Memory B cell (primary cell): ENCODE measurements at regions not wholly inside any gene's neighbourhood (a gene's known extent, or its start where the extent isn't known, plus 50 kb on each side); places are given as distances from the start of the nearest gene placed in this dataset.

ENCODE experiments used
- ATAC-seq: fragments of 150-1000 bp; cut with Tn5 transposase; 2 replicates; pipeline ENCODE4 v1.10.0; 2021; ENCODE audit warnings: low read depth, mild to moderate bottlenecking, moderate library complexity
- DNase-seq, 2 donors: peaks; one replicate each; pipeline ENCODE4 v3.0.0; 2022; ENCODE audit warnings: low spot score in 2 of 2
- H3K27ac Mint-ChIP-seq: one replicate; pipeline ENCODE4 v1.8.0; 2022; ENCODE audit warnings: mild to moderate bottlenecking, moderate library complexity, mixed read lengths
- H3K27me3 Mint-ChIP-seq: one replicate; pipeline ENCODE4 v1.8.0; 2022; ENCODE audit warnings: mixed read lengths
- H3K36me3 Mint-ChIP-seq: one replicate; pipeline ENCODE4 v1.8.0; 2022; ENCODE audit warnings: mild to moderate bottlenecking, mixed read lengths
- H3K4me1 Mint-ChIP-seq: one replicate; pipeline ENCODE4 v1.8.0; 2022; ENCODE audit warnings: mixed read lengths
- H3K4me3 Mint-ChIP-seq: one replicate; pipeline ENCODE4 v1.8.0; 2022; ENCODE audit warnings: mild to moderate bottlenecking, moderate library complexity, mixed read lengths
- H3K9me3 Mint-ChIP-seq: one replicate; pipeline ENCODE4 v1.8.0; 2022; ENCODE audit warnings: mixed read lengths

- ATAC-seq: no peak
- Mint-ChIP-seq H3K4me1 (no peaks in the 10 kb centered on the region), H3K27ac (no peak overlapping the region), H3K36me3 (no peaks in the 10 kb centered on the region), H3K27me3 (no peaks in the 10 kb centered on the region), H3K4me3 (no peak overlapping the region), H3K9me3 (peaks cover 2% of the 10 kb centered on the region)
- DNase-seq: no peak
Measured at GRCh38 chr12:84727961-84728360, 184.6 kb downstream of the SLC6A15 start.

GRCh38 chr12:84726780-84727179, 185.8 kb downstream of the SLC6A15 start:
- no peaks in the 10 kb centered on the region for H3K27me3 Mint-ChIP-seq
- H3K4me3 Mint-ChIP-seq: no peak overlapping the region
- ATAC-seq (no peak), DNase-seq (no peak)
- no peak overlapping the region for H3K27ac Mint-ChIP-seq
- H3K36me3 Mint-ChIP-seq: no peaks in the 10 kb centered on the region
- H3K4me1 Mint-ChIP-seq: no peaks in the 10 kb centered on the region
- H3K9me3 Mint-ChIP-seq: peaks cover 4% of the 10 kb centered on the region

- no peaks in the 10 kb centered on the region for H3K27me3 Mint-ChIP-seq
- DNase-seq (no peak), ATAC-seq (no peak)
- no peaks in the 10 kb centered on the region for H3K36me3 Mint-ChIP-seq
- H3K27ac Mint-ChIP-seq: no peak overlapping the region
- H3K4me3 Mint-ChIP-seq: no peak overlapping the region
- no peaks in the 10 kb centered on the region for H3K4me1 Mint-ChIP-seq
- H3K9me3 Mint-ChIP-seq: peaks cover 4% of the 10 kb centered on the region
Measured at GRCh38 chr12:84723988-84724387, 188.6 kb downstream of the SLC6A15 start.

- no peak overlapping the region for H3K4me3 Mint-ChIP-seq
- ATAC-seq: no peak
- H3K36me3 Mint-ChIP-seq: no peaks in the 10 kb centered on the region
- peaks cover 2% of the 10 kb centered on the region for H3K9me3 Mint-ChIP-seq
- no peak for DNase-seq
- no peak overlapping the region for H3K27ac Mint-ChIP-seq
- H3K27me3 Mint-ChIP-seq: no peaks in the 10 kb centered on the region
- no peaks in the 10 kb centered on the region for H3K4me1 Mint-ChIP-seq
Measured at GRCh38 chr12:84719997-84720396, 192.6 kb downstream of the SLC6A15 start.

- Mint-ChIP-seq H3K4me3 (no peak overlapping the region), H3K4me1 (no peaks in the 10 kb centered on the region), H3K27ac (no peak overlapping the region), H3K9me3 (peaks cover 2% of the 10 kb centered on the region), H3K36me3 (no peaks in the 10 kb centered on the region), H3K27me3 (no peaks in the 10 kb centered on the region)
- ATAC-seq (no peak), DNase-seq (no peak)
Measured at GRCh38 chr12:84718906-84719305, 193.7 kb downstream of the SLC6A15 start.

- Mint-ChIP-seq H3K4me3 (no peak overlapping the region), H3K27ac (no peak overlapping the region), H3K9me3 (no peaks in the 10 kb centered on the region), H3K4me1 (no peaks in the 10 kb centered on the region), H3K36me3 (no peaks in the 10 kb centered on the region), H3K27me3 (no peaks in the 10 kb centered on the region)
- ATAC-seq (no peak), DNase-seq (no peak)
Measured at GRCh38 chr12:84712747-84713146, 199.9 kb downstream of the SLC6A15 start.

GRCh38 chr12:84706374-84706773, 206.2 kb downstream of the SLC6A15 start:
- H3K4me1 Mint-ChIP-seq: no peaks in the 10 kb centered on the region

GRCh38 chr12:84704856-84705255, 207.7 kb downstream of the SLC6A15 start:
- Mint-ChIP-seq H3K36me3 (no peaks in the 10 kb centered on the region), H3K4me1 (no peaks in the 10 kb centered on the region), H3K27ac (no peak overlapping the region), H3K27me3 (no peaks in the 10 kb centered on the region), H3K9me3 (peaks cover 2% of the 10 kb centered on the region), H3K4me3 (no peak overlapping the region)
- DNase-seq (no peak), ATAC-seq (no peak)

More at GRCh38 chr12:84706374-84706773, 206.2 kb downstream of the SLC6A15 start:
- Mint-ChIP-seq H3K36me3 (no peaks in the 10 kb centered on the region), H3K4me3 (no peak overlapping the region), H3K27me3 (no peaks in the 10 kb centered on the region), H3K27ac (no peak overlapping the region), H3K9me3 (no peaks in the 10 kb centered on the region)
- DNase-seq: no peak
- ATAC-seq: no peak

- Mint-ChIP-seq H3K27ac (no peak overlapping the region), H3K4me3 (no peak overlapping the region), H3K4me1 (no peaks in the 10 kb centered on the region), H3K36me3 (no peaks in the 10 kb centered on the region), H3K9me3 (peaks cover 2% of the 10 kb centered on the region), H3K27me3 (no peaks in the 10 kb centered on the region)
- no peak for DNase-seq
- ATAC-seq: no peak
Measured at GRCh38 chr12:84702001-84702400, 210.6 kb downstream of the SLC6A15 start.

- ATAC-seq: no peak
- Mint-ChIP-seq H3K36me3 (no peaks in the 10 kb centered on the region), H3K4me1 (no peaks in the 10 kb centered on the region), H3K9me3 (peaks cover 2% of the 10 kb centered on the region), H3K4me3 (no peak overlapping the region), H3K27me3 (no peaks in the 10 kb centered on the region), H3K27ac (no peak overlapping the region)
- no peak for DNase-seq
Measured at GRCh38 chr12:84701041-84701440, 211.6 kb downstream of the SLC6A15 start.

- no peaks in the 10 kb centered on the region for H3K36me3 Mint-ChIP-seq
- H3K27me3 Mint-ChIP-seq: no peaks in the 10 kb centered on the region
- ATAC-seq (no peak), DNase-seq (no peak)
- H3K4me3 Mint-ChIP-seq: no peak overlapping the region
- H3K27ac Mint-ChIP-seq: no peak overlapping the region
- H3K9me3 Mint-ChIP-seq: peaks cover 2% of the 10 kb centered on the region
- H3K4me1 Mint-ChIP-seq: no peaks in the 10 kb centered on the region
Measured at GRCh38 chr12:84698576-84699333, 213.8 kb downstream of the SLC6A15 start.

- H3K4me1 Mint-ChIP-seq: no peaks in the 10 kb centered on the region
- no peak overlapping the region for H3K4me3 Mint-ChIP-seq
Measured at GRCh38 chr12:84696908-84697540, 215.6 kb downstream of the SLC6A15 start.

GRCh38 chr12:84696281-84696680, 216.3 kb downstream of the SLC6A15 start:
- H3K9me3 Mint-ChIP-seq: peaks cover 2% of the 10 kb centered on the region
- ATAC-seq (no peak), DNase-seq (no peak)
- H3K4me1 Mint-ChIP-seq: no peaks in the 10 kb centered on the region
- no peaks in the 10 kb centered on the region for H3K36me3 Mint-ChIP-seq
- H3K27ac Mint-ChIP-seq: no peak overlapping the region
- no peak overlapping the region for H3K4me3 Mint-ChIP-seq
- H3K27me3 Mint-ChIP-seq: no peaks in the 10 kb centered on the region

More at GRCh38 chr12:84696908-84697540, 215.6 kb downstream of the SLC6A15 start:
- H3K27me3 Mint-ChIP-seq: no peaks in the 10 kb centered on the region
- no peak for DNase-seq
- H3K36me3 Mint-ChIP-seq: no peaks in the 10 kb centered on the region
- no peak for ATAC-seq
- peaks cover 2% of the 10 kb centered on the region for H3K9me3 Mint-ChIP-seq
- H3K27ac Mint-ChIP-seq: no peak overlapping the region

- no peaks in the 10 kb centered on the region for H3K9me3 Mint-ChIP-seq
- no peaks in the 10 kb centered on the region for H3K4me1 Mint-ChIP-seq
- ATAC-seq: no peak
- H3K4me3 Mint-ChIP-seq: no peak overlapping the region
- no peak for DNase-seq
- no peaks in the 10 kb centered on the region for H3K36me3 Mint-ChIP-seq
- H3K27ac Mint-ChIP-seq: no peak overlapping the region
- no peaks in the 10 kb centered on the region for H3K27me3 Mint-ChIP-seq
Measured at GRCh38 chr12:84694116-84694515, 218.5 kb downstream of the SLC6A15 start.

GRCh38 chr12:84692071-84692470, 220.5 kb downstream of the SLC6A15 start:
- Mint-ChIP-seq H3K4me1 (no peaks in the 10 kb centered on the region), H3K27me3 (no peaks in the 10 kb centered on the region), H3K27ac (no peak overlapping the region), H3K9me3 (no peaks in the 10 kb centered on the region), H3K4me3 (no peak overlapping the region), H3K36me3 (no peaks in the 10 kb centered on the region)
- DNase-seq (no peak), ATAC-seq (no peak)
